HG03060 (cell line): ENCODE measurements at regions not wholly inside any gene's neighbourhood (a gene's known extent, or its start where the extent isn't known, plus 50 kb on each side); places are given as distances from the start of the nearest gene placed in this dataset.

Experiments used
- ATAC-seq: cut with Tn5 transposase; IDR thresholded peaks from one replicate; pipeline ENCODE4 v1.9.1; 2021; ENCODE audit warnings: low read depth, moderate number of reproducible peaks; ENCODE audit not compliant: unreplicated experiment

- no peak for ATAC-seq
These were observed 356.5 kb upstream of the ATP2B1 start for GRCh38 chr12:90064852-90065801.

DNA sequence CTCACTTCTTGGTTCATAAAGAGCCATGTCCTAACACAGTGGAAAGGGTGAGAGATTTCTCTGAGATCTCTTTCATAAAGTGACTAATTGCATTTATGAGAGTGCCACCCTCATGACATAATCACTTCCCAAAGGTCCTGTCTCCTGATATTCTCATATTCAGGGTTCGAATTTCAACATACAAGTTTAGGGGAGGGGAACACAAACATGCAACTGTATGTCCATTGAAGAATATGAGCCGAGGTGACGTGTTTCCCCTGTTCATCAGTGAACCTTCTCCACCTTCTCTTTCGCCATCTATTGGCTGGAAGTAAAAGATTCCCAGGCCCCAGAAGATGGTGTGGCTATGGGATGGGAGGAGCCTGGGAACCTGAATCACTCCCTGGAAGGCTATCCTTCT, 354.2 kb upstream of the ATP2B1 start:
- ATAC-seq: no peak

GRCh38 chr12:90061809-90062208, 353.2 kb upstream of the ATP2B1 start:
- no peak for ATAC-seq

DNA sequence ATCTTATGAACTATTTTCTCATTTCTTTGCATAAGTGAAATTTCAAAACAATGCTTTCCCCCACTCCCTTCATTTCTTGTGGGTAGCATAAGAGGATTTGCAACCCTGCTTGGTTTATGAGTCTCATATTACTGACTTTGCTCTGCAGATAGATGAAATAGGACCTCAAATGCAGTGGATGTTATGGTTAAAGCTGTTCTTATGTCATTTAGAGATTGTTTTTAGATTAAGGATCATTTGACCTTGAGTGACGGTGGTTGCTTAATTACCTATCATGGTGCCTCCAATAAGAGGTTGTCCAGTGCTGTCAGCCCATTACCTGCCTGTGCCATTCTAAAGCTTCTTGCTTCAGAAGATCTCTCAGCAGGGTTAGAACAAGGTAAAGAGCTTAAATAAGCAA, 351.4 kb upstream of the ATP2B1 start:
- no peak for ATAC-seq

- ATAC-seq: no peak
These were observed 350.1 kb upstream of the ATP2B1 start for GRCh38 chr12:90058704-90059103.

GRCh38 chr12:90055071-90055470, 346.4 kb upstream of the ATP2B1 start:
- ATAC-seq: no peak

- ATAC-seq: no peak
These were observed 340.3 kb upstream of the ATP2B1 start for GRCh38 chr12:90048918-90049317.

GRCh38 chr12:90045559-90045958, 336.9 kb upstream of the ATP2B1 start:
- no peak for ATAC-seq

DNA sequence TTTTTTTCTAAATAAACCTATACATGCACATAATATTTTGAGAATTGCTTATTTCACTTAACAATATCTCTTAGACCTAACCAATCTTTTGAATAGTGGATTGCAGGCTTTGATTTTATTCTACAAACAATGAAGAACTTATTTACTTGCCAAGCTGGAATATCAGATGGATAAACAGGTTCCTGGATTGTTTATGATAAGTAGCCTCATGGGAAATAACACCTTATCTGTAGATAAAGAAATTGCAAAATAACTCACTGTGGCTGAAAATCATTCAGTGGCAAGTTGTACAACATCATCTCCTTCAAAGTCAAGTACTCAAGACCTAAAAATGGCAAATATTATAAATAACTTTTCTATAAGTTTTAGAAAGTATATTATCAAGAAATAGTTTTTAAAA, 335.4 kb upstream of the ATP2B1 start:
- no peak for ATAC-seq

- no peak for ATAC-seq
These were observed 334.4 kb upstream of the ATP2B1 start for GRCh38 chr12:90042920-90043641.

- no peak for ATAC-seq
These were observed 329.7 kb upstream of the ATP2B1 start for GRCh38 chr12:90038289-90038688.

- ATAC-seq: no peak
These were observed 329.1 kb upstream of the ATP2B1 start for GRCh38 chr12:90037740-90038139.

DNA sequence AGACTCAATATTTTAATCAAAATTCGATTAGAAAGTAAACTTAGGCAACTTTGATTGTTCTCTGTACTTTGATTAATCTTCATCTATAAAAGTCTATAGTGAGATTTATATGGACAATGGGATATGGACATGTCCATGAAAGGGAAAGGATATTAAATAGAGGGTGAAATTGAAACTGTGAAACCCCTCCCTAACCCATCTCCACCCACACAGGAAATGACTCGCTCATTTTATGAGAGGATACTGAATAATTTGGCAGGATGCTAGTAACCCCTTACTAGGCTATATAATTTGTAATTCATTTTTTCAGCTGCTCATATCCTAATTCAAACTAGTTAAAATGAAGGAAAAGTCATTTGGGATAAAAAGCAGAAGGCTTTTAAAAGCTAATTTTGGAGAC, 328.0 kb upstream of the ATP2B1 start:
- ATAC-seq: no peak

GRCh38 chr12:90030726-90031125, 322.1 kb upstream of the ATP2B1 start:
- no peak for ATAC-seq

DNA sequence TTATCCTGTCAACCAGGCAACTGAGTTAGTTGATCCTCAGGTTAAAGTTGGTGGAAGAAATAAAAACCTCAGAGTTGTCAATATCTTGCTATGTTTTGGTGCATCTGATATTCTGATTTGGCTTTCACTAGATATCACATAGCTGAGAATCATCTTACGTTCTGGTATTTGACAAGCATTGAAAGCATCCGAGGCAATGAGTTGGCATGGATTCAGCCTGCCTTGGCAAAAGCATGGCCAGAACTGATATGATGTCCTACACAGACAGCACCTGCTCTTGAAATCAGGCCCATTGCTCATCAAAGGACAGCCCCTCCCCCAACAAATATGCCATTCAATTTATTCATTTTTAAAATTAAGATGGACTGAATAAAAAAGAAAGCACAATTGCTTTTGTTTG, 320.7 kb upstream of the ATP2B1 start:
- ATAC-seq: no peak

GRCh38 chr12:90028635-90029051, 320.0 kb upstream of the ATP2B1 start:
- ATAC-seq: no peak

- ATAC-seq: no peak
These were observed 319.4 kb upstream of the ATP2B1 start for GRCh38 chr12:90027889-90028634.

- ATAC-seq: no peak
These were observed 318.4 kb upstream of the ATP2B1 start for GRCh38 chr12:90027041-90027440.

DNA sequence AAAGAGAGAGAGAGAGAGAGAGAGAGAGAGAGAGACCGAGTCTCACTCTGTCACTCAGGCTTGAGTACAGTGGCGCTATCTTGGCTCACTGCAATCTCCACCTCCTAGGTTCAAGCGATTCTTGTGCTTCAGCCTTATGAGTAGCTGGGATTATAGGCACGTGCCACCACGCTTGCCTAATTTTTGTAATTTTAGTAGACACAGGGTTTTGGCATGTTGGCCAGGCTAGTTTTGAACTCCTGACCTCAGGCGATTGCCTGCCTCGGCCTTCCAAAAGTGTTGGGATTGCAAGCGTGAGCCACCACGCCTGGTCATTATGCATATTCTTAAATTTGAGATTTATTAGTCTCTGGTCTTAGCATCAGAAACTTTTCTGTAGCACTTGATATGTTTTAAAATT, 317.9 kb upstream of the ATP2B1 start:
- ATAC-seq: no peak

- no peak for ATAC-seq
These were observed 315.6 kb upstream of the ATP2B1 start for GRCh38 chr12:90024262-90024661.
